ENCODE measurements at regions not wholly inside any gene's neighbourhood (a gene's known extent, or its start where the extent isn't known, plus 50 kb on each side); places are given as distances from the start of the nearest gene placed in this dataset.

- Histone ChIP-seq H4K20me1 (replicated peaks in 1 of 2; ENCODE audit: control insufficient read depth in 1 of 2, insufficient read depth in 2 of 2, low read length in 2 of 2) (no peaks in the 10 kb centered on the region), H3K36me3 (ENCODE audit: control insufficient read depth in 2 of 4, insufficient read depth in 4 of 4, low read length in 3 of 4) (no peaks in the 10 kb centered on the region), H3K4ac (replicated peaks; ENCODE audit: insufficient read length, low read depth, low read length) (no peak overlapping the region), H3K4me3 (ENCODE audit: extremely low read depth in 1 of 4, insufficient read depth in 2 of 4, low read depth in 3 of 4, low read length in 4 of 4) (no peak overlapping the region), H3K79me2 (ENCODE audit: control insufficient read depth in 1 of 2, insufficient read depth in 2 of 2, low read length in 2 of 2) (no peaks in the 10 kb centered on the region), H2BK20ac (ENCODE audit: low read length) (no peak overlapping the region), H2BK15ac (ENCODE audit: low read length) (no peak overlapping the region), H2AK5ac (ENCODE audit: low read depth, low read length) (no peak overlapping the region), H2BK12ac (ENCODE audit: low read depth, low read length) (no peak overlapping the region), H2BK120ac (replicated peaks; ENCODE audit: low read depth, low read length) (no peak overlapping the region), H3K27ac (ENCODE audit: low read depth, low read length) (no peak overlapping the region), H3K9me3 (ENCODE audit: insufficient read depth in 2 of 2, low read depth in 1 of 2, low read length in 1 of 2) (no peaks in the 10 kb centered on the region), H3K14ac (ENCODE audit: insufficient read length) (no peak overlapping the region), H3K9ac (replicated peaks in 1 of 4; ENCODE audit: extremely low read depth in 1 of 4, low read depth in 3 of 4, low read length in 3 of 4) (no peak overlapping the region), H3K23ac (ENCODE audit: insufficient read length) (no peak overlapping the region), H3K56ac (replicated peaks; ENCODE audit: insufficient read length, low read depth, low read length) (no peak overlapping the region), H3K4me2 (ENCODE audit: insufficient read depth in 1 of 2, low read depth in 2 of 2, low read length in 2 of 2) (no peak overlapping the region), H4K91ac (replicated peaks; ENCODE audit: insufficient read length, low read length) (no peak overlapping the region), H3K79me1 (ENCODE audit: low read depth, low read length) (no peaks in the 10 kb centered on the region), H4K5ac (ENCODE audit: insufficient read length, low read depth, low read length) (no peak overlapping the region), H2AFZ (ENCODE audit: low read length) (no peak overlapping the region), H3K27me3 (replicated peaks in 1 of 4; ENCODE audit: control insufficient read depth in 3 of 4, extremely low read depth in 1 of 4, insufficient read depth in 3 of 4, low read length in 3 of 4) (no peaks in the 10 kb centered on the region), H2BK5ac (ENCODE audit: low read depth, low read length) (no peak overlapping the region), H4K8ac (ENCODE audit: extremely low read depth, insufficient read depth, low read length) (no peak overlapping the region), H3K18ac (ENCODE audit: extremely low read depth, low read length) (no peak overlapping the region), H3K4me1 (replicated peaks in 1 of 4; ENCODE audit: control insufficient read depth in 3 of 4, insufficient read depth in 4 of 4, low read length in 3 of 4) (no peaks in the 10 kb centered on the region), H3K23me2 (ENCODE audit: low read depth, low read length) (no peaks in the 10 kb centered on the region)
- DNase-seq (ENCODE audit: low read depth in 1 of 2, low spot score in 2 of 2), result no peak
- FAIRE-seq, result no peak
- POLR2A ChIA-PET (ENCODE audit: partially characterized antibody), result interaction anchor here (0.7 kb wide), 1 partner anchor 318 kb away, joined by 4 read pairs; no protein-coding TSS in a partner anchor
- no peak for TF ChIP-seq KDM5A (IDR thresholded peaks at IDR 0.05; ENCODE audit: low read length)
- TF ChIP-seq, protein P1, sequence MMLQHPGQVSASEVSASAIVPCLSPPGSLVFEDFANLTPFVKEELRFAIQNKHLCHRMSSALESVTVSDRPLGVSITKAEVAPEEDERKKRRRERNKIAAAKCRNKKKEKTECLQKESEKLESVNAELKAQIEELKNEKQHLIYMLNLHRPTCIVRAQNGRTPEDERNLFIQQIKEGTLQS (IDR thresholded peaks at IDR 0.05; ENCODE audit: insufficient read depth, low read depth, low read length), result no peak
- CTCF ChIA-PET (ENCODE audit: partially characterized antibody), result interaction anchor here (0.8 to 2.1 kb wide), 4 partner anchors 8 to 259 kb away, joined by 3 to 8 read pairs (median 4); no protein-coding TSS in a partner anchor
Observed at GRCh38 chrX:118255921-118256320, 90.0 kb upstream of the WDR44 start.

All from H1 (cell line).